NCI-H446 (cell line): ENCODE measurements at regions not wholly inside any gene's neighbourhood (a gene's known extent, or its start where the extent isn't known, plus 50 kb on each side); places are given as distances from the start of the nearest gene placed in this dataset.
A peak's percentile ranks its signal among the peaks of the same experiment; 100 is the strongest.

Source experiments
- DNase-seq, 2 experiments: peaks; one replicate each; lab custom pipeline; 2025; lab: John Stamatoyannopoulos, UW

DNA sequence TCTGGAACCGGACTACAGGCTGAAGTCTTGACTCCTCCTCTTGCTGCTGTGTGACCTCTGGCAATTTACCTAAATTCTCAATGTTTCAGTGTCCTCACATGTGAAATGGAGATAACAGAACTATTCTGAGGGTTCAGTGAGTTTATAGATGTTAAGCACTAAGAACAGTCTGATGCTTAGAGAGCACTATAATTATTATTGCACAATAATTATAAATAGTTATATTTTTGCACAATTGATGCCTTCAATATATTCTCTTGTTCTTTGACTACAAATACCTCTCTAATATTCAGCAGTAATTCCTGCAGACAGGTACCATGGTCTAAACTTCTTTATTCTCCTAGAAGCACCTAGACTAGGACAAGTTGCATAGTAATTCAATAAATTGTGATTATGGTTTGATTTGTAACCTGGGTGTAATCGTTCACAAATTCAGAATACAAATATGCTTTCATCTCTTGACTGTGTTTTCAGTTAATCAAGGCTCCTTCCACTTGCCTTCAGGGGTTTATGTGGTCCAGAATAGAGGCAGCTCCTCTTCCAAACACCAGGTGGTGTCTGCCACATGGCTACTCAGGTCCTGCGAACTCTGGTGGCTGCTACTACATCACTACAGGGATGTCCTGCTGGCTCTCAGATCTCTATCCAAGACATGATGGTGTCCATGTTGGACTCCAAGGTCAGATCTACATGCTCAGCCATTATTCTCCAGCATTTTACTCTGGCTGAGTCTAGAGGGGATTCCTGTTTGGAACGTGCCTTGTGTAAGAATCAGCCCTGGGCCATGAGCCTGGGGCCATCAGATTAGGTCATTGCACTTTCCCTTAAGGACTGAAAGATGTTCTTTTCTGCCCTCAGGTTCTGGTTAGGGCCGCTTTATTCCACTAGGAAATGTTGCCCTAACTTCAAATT is 103.4 kb downstream of the QRFPR start:
- peak in 1 of 2 experiments; percentile 12 for DNase-seq

DNA sequence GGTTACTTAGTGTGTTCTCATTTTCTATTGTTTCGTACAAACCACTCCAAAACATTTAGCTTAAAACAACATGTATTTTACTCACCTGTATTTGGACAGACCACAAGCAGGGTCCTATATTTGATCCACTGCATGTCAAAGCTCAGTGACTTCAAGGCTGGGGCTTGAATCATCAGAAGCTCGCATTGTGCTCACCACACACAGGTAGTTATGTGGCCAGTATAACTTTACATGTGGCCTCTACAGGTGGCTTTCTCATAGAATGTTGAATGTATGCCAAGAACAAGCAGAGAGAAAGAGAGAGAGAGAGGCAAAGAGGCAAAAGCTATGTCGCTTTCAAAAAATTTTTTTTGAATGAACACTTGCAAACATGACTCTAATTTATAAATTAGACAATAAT is 107.6 kb downstream of the QRFPR start:
- no peak for DNase-seq

DNA sequence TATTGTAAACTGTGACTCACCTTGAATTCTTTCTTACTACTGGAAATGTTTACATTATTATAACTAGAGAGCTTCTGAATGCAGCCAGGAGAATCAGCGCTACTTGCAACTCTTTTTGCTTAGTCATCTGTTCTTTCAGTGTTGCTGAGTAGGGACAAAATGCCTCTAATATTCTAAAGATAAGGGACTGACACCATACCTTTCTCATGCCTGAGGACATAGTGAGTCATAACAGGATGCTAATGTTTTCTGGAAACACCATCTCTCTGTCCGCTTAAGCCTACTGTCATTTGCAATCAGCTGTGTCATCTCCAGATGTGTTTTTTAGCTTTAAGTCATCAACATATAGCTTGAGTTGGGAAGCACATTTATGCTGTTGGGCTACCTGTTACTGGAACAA is 108.3 kb downstream of the QRFPR start:
- DNase-seq: no peak

DNA sequence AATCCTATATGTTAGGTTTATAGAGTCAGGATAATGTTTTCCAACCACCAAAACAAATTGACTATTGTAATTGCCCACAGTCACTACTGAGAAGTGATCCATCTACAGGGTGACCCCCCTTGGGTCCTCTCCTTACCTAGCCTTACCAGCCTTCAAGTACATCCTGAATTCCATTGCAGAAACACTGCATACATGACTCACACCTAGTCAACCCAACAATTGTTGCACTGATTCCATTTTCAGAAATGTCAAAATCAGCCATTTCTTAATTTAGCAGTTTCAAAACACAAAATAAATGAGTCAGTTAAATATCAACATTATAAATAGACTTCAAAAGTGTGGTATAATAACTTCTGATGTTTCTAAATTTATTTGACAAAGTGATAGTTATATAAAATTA is 106.3 kb upstream of the TNIP3 start:
- no peak for DNase-seq

DNA sequence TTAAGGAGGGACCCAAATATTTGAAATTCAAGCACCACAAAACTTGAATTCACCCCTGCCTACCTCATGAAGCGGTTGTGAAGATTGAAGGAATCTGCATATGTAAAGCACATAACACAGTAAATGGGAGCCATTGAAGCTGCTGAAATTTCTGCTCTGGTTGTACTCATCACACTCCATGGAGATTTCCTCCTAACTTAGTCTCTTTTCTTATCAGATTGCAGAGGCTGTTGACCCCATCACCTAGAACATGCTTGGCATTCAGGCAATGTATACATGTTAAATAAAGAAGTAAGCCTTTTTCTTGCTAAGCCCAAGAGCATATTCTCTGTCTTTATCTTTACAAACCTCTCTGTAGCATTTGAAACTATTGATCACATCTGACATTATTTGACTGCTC is 104.9 kb upstream of the TNIP3 start:
- DNase-seq: no peak

DNA sequence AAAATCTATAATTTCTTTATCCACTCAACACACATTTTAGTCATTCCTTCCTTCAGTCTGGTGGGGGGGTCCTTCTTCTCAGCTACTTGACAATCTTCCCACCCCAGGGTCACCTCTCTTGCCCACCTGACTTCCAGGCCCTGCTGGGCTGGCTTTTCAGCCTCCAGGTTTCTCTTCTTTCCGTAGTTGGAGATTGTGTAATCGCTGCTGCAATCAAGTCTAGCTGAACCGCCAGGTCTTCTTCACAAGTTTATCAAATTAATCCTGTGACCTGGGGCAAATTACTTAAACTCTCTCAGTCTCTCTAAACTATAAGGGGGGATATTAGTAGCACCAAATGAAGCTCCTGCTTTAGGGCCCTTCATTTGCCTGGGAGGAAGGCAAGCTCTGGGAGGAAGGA is 102.9 kb upstream of the TNIP3 start:
- DNase-seq: no peak

DNA sequence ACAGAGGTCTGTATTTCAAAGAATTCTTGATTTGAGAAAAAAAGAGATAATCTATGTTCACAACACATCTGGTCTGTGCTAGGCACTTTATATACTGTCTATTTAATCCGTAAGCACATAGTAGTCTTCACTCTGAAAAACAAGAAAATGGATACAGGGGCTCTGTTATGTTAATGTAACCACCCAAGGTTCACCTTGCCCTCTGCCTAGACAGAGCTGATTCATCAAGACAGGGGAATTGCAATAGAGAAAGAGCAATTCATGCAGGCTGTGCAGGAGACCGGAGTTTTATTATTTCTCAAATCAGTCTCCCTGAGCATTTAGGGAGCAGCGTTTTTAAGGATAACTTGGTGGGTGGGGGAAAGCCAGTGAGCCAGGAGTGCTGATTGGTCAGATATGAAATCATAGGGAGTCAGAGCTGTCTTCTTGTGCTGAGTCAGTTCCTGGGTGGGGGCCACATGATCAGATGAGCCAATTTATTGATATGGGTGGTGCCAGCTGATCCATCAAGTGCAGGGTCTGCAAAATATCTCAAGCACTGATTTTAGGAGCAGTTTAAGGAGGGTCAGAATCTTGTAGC is 92.9 kb upstream of the TNIP3 start:
- DNase-seq: no peak

DNA sequence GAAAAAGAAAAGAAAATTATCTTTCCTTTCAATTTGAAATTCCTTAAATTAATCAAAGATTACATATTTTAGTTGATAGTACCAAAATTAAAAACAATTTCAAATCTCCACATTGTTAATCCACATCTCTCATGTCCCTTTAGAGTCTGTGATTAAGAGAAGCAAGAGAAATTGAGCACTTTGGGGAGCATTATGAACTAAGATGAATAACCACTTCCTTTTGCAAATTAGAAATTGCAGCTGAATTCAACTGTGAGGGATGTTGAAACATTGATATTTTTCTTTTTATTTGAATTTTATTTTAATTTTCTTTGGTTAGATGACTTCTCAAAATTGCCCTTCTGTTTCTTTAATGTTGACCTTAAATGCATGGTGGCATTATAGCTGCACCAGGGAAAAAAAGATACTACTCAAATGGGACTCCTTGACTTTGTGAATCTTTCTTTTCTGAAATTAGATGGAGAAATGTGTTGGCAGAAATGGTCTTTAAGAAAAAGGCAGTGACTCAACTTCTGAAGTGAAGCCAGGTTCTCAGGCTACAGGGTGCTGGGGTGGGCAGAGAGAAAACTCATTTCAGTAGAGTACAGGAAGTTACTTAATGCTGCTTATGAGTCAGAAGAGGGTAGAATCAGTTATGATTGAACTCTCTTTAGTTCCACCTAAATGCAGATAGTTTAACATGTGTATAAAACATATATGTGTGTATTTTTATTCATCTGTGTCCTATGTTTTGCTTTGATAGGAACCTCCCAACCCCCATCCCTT is 92.0 kb upstream of the TNIP3 start:
- no peak for DNase-seq

DNA sequence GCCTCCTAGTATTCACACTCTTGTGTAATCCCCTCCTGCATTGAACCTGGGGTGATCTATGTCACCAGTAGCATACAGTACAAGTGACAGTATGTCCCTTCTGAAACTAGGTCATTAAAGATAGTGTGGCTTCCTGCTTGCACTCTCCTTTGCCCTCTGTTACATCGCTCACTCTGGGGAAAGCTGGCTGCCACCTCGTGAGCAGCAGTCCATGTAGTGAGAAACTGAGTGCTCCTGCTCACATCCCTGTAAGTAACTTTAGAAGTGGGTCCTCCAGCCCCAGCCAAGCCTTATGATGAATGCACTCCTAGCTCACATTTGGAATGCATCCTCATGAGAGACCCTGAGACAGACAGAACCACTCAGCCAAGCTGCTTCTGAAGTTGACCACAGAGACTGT is 89.8 kb upstream of the TNIP3 start:
- no peak for DNase-seq

DNA sequence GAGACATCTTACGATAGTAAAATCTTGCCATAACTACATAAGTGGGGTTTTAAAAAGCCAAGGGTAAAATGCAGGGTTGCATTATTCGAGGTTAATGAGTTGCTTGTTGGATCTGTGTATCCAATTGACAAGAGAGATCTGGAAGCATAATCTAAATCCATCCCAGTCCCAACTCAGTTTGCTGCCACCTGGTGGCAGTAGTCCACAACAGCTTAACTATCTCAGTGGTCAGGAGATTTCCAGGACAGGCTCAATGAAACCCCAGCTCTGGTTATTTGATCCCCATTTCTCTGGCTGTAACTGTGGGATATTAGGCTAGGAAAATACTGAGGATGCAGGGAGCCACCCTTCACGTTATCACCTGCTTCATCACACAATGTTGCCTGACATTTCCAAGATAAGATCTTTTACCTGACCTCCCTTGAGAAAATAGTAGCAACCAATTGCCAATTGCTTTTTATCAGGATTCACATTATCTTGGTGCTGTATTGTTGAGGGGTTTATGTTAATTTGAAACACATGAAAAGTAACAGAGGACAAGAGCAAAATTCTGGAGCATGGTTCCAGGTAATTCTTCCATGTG is 88.2 kb upstream of the TNIP3 start:
- peak; percentile 59 to 86 for DNase-seq

DNA sequence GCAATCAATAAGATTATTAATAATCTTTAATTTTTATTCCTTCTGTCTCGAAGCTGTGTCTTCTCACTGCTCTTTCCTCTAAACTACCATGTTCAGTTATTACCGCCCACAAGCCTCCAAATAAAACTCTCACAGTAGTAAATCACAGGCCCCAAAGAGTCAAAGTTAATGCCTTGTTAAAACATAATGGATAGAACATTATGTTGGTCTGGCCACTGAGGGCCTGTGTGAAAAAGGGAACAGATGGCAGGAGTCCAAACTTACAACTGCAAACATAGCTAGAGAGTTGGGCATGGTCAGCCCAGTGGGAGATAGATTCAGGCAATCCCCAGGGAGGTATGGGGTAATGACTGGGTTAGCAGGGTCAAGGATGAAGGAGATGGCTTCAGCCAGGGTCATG is 84.6 kb upstream of the TNIP3 start:
- no peak for DNase-seq

DNA sequence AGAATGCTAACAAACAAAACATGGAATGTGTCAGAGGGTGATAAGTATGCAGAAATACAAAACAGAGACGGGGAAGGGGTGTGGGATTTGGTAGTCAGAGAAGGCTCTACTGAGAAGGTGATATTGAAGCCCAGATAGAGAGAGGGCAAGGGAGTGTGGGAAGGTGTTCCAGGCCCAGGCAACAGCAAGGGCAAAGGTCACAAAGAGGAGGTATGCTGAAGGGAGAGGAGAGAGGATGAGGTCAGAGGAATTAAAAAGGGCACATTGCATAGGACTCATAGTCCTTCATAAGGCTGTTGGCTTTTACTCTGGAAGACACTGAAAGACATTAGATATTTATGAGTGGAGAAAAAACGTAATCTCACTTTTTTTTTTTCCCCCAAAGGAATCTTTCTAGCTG is 82.6 kb upstream of the TNIP3 start:
- DNase-seq: no peak

DNA sequence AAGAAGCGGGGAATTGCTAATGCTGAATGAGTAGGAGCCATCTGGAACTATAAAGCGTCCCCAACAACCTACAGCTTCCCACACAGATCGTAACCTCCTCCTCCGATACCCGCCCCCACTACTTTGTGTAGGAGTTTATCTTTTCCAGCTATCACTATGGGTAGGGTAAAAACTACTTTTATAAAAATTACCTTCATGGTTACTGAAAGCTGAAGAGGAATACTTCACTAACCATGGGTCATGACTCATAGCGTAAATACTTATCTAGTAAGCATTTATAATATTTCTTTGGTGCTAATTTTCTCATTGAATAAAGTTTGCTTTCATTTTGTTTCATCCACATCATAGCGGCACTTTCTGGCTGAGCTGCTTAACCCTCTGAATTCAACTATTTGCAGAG is 79.4 kb upstream of the TNIP3 start:
- no peak for DNase-seq

DNA sequence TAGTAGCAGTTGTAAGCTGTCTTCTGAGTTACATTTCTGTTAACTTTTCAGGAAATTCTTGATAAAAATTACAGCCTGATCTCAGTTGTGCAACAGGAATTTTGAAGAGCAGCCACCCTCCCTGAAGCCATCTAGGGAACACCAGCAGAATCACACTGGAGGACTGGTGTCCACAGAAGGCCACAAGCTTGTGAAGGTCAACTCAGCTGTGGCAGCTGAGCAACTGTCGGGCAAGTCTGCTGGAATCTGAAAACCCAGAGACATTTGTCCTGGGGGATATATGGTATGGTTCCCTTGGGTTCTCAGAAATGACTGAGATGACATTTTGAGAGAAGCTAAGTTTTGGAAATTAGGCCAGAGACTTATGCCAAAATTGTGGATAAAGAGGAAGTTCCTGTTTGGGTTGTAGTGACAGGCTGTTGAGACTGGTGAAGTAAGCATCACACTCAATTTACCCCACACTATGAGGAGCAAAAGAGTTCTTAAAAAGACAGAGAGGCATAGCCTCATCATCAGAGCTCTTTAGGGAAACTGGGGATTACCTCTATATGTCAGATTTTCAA is 78.1 kb upstream of the TNIP3 start:
- DNase-seq: no peak

DNA sequence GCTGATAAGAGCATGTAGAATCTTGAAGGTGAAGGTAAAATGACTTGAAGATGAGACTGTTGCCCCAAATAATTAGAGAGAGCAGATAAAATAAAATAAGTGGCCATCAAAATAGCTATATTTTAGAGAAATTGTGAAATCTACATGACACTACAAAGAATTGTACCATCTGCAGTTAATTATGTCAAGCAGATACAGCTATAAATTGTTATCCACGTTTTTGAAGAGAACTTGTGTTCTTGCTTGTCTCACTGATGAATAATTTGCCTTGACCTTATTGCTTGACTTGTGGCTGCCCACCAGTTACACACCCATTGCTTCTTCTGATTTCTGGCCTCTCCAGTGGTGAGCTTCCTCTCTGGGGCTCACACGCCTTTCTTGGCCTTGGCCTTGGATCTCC is 75.8 kb upstream of the TNIP3 start:
- DNase-seq: no peak

DNA sequence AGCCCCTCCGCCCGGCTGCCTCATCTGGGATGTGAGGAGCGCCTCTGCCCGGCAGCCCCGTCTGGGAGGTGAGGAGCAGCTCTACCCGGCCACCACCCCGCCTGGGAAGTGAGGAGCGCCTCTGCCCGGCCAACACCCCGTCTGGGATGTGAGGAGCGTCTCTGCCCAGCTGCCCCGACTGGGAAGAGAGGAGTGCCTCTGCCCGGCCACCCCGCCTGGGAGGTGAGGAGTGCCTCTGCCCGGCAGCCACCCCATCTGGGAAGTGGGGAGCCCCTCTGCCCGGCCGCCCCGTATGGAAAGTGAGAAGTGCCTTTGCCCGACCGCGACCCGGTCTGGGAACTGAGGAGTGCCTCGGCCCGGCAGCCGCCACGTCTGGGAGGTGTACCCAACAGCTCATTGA is 74.3 kb upstream of the TNIP3 start:
- DNase-seq: no peak

DNA sequence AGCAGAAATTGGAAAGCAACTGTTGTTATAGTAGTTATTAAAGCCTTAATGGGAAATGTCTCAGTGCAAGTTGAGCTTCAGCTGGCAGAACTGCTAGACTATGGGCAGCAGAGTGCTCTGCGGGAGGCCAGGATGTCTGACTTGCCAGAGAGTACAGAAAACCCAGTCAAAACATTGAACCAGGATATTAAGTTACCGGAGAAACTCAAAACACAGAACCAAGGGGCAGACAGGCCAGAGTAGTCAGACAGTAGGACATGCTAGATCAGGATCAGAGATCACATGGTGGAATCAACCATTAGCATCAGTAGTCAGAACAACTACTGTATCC is 72.9 kb upstream of the TNIP3 start:
- no peak for DNase-seq

DNA sequence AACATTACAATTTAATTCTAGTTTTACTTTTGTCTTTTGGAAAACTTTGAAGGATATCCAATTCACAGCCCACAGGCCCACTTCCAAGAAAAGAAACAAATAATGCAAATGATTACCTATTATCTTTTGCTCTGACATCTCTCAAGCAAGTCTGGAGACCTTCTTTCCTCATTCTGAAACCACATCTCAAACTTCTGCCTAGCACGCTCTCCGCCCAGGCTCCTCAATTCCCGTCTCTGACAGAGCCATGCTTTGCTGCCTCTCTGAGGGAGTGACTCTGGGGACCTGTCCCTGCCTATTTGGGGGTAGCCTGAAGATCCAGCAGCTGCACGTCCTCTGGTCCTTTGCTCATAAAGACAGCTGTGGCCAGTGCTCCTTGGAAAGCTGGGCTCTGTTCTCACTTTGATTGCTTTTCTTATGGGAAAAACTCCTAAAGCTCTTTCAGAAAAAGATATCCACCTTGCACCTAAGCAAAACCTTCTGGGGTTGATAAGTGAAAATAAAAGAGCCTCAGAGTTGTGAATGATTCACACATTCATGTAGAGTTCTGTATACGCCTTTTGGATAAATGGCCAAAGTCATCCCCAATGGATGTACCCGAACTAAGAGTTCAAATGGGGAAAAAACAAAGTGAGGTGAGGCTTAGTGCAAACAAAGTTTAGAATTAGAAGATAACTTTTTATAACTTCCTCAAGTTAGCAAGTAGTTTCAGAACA is 72.4 kb upstream of the TNIP3 start:
- no peak for DNase-seq

DNA sequence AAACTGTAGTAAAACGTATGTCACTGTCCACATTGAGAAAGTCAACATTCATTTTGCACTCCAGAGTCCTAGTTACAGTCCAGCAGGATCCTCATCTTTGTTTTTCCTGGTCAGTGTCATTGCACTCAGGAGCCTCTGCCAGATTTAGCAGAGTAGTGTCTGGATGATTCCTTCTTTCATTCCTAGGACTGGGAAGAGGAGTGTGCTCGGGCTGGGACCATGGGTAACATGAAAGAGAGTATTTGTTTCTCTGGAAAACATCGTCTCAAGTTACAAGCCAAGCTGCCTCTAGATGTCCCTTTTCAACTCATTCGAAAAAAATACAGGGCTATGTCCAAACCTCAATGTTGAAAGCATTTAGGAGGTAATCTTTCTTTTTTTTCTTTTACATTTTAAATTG is 69.9 kb upstream of the TNIP3 start:
- DNase-seq: no peak

DNA sequence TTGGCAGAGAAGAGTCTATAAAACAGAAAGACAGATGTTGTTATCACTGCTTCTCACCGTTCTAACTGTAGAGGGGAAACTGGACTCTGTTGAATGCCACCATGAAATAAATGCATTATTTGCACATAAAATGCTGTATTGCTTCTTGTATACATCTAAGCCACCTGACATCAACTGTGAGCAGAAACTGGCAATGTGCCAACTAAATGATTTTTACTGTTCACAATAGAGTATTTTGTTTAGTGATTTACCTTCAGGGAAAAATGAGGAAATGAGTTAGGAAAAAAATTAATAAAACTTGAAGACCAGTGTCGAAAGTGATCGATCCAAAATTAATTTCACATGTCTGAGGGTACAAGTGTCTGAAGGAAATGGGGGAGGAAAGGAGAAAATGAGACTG is 65.9 kb upstream of the TNIP3 start:
- DNase-seq: no peak

DNA sequence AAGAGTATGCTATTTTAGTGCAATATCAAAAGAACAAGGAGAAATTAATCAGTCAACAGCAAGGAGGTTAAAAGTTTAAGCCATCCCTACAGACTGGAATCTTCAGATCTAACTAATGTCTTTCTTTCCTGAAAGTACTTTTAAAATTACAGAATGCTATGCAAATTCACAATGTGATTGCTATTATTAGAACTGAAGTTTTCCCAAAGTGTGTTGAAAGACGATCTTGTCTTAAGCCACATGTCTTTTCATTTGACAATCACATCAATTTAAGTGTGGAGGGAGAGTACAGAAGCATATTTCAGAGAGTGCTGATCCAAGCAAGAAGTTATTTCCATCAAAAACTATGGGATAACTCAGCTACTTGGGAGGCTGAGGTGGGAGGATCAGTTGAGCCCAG is 64.7 kb upstream of the TNIP3 start:
- DNase-seq: no peak

DNA sequence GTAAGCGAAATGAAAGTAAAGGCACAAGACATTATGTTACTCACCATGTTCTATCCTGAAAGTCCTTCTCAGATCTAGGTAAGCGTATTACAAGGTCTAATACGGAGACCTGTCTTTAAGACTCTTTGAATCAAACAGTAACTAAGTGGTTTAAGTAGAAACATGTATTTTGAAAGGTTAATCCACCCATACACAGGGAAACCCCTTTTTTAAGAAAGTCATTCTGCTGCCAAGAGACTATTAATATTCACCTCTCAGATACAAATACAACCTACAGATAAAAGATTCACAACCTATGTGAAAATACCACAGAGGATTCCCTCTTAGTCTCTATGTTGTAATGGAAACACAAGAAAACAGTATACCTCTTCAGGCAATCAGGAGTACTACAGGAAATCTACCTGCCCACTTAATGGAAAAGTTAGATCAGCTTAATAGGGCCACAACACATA is 63.2 kb upstream of the TNIP3 start:
- DNase-seq: no peak
